GOT3 (cell line): ENCODE measurements at regions not wholly inside any gene's neighbourhood (a gene's known extent, or its start where the extent isn't known, plus 50 kb on each side); places are given as distances from the start of the nearest gene placed in this dataset.
"Not testable (repeated sequence)": the region's sequence is repeated elsewhere in the genome, so short reads cannot be mapped to it uniquely, and the experiment has no call there.

Experiments
- DNase-seq: peaks from one replicate; lab custom pipeline; 2025; ENCODE audit warnings: mixed read lengths; lab: John Stamatoyannopoulos, UW

- DNase-seq, result no peak
Measured at GRCh38 chr10:80750268-80750667, 212.6 kb downstream of the SH2D4B start.

- no peak for DNase-seq
Measured at GRCh38 chr10:80751940-80752339, 214.2 kb downstream of the SH2D4B start.

DNA sequence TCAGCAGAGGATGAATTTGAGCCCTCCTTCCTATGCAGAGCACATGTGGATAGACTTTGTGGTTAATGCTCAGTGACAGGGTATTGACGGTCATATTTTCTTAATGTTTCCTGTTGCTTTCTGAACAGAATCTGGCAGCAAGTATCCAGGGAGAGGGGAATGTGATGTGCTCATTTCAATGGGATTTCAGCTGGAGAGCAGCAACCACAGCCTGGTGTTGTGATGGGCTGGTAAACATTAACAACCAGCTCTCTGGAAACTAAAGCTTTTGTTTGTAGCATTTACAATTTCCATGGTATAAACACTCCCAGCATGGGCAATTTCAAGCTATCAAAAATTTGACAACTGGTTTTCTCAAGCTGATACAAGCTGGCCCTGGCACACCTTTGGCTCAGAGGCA, 215.9 kb downstream of the SH2D4B start:
- no peak for DNase-seq

- DNase-seq, result no peak
Measured at GRCh38 chr10:80755893-80756292, 218.2 kb downstream of the SH2D4B start.

GRCh38 chr10:80759693-80760092, 222.0 kb downstream of the SH2D4B start:
- DNase-seq, result no peak

DNA sequence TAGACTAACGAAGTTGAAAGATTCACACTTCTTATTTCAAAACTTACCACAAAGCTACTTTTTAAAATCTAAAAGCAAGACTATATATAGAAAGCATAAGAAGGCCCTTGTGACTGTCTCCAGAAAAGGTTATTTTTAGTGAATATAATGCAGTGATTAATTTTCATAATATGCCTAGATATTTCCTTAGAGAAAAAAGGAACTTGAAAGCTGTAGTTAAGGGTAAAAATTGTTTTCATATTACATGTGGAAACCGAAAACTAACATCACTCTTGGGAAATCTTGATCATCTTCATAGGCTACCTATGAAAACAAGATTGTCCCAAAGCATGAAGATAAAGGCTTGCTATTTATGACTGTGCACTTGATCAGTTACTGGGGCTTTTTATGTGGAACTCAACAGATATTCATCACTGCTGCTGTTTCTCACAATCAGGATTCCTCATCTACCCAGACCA, 223.2 kb downstream of the SH2D4B start:
- no peak for DNase-seq

DNA sequence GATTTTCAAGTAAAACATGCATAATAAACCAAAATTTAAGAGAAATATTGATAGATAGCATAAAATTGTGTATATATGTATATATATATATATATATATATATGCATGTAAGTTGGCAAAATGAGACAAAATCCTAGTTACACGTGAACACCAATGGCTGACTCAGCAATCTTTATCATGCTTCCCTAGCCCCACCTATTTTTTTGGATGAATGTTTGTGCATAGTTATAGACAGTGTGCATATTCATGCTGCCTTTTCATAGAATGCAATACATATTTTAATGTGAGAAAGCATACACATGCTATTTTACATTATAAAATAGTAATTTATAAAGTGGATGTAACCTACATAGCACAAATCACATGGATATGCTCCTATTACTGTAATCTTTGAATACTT, 230.3 kb downstream of the SH2D4B start:
- DNase-seq, result no peak

GRCh38 chr10:80769700-80770160, 232.0 kb downstream of the SH2D4B start:
- DNase-seq, result no peak

DNA sequence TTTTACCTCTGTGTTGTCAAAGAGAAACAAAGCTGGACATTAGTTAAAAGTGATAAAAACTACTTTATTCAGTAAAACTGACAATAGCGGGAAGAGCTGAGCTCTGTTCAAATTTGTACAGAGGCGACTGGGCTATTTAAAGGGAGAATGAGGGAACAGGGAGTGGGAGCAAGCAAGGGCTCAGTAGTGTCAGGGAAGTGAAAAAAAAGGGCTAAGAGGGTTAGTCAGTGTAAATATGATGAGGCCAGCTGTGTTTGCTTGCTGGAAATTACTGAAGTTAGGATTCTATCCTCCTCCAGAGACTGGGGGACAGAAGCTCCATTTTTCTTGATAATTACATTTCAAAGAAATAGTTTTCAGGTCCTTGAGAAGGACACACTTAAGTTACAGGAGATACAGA, 232.5 kb downstream of the SH2D4B start:
- DNase-seq, result no peak

GRCh38 chr10:80771285-80771684, 233.6 kb downstream of the SH2D4B start:
- DNase-seq, result no peak

GRCh38 chr10:80771902-80772555, 234.3 kb downstream of the SH2D4B start:
- no peak for DNase-seq

DNA sequence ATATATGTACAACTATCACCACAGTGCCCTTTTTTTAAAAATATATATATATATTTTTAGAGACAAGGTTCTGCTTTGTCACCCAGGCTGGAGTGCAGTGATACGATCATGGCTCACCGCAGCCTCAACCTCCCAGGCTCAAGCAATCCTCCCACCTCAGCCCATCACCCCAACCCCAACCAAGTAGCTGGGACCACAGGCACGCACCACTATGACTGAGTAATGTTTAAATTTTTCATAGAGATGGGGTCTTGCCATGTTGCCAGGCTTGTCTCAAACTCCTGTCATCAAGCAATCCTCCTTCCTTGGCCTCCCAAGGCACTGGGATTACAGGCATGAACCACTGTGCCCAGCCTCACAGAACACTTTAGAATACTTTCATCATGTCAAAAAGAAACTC, 234.9 kb downstream of the SH2D4B start:
- DNase-seq, result no peak

DNA sequence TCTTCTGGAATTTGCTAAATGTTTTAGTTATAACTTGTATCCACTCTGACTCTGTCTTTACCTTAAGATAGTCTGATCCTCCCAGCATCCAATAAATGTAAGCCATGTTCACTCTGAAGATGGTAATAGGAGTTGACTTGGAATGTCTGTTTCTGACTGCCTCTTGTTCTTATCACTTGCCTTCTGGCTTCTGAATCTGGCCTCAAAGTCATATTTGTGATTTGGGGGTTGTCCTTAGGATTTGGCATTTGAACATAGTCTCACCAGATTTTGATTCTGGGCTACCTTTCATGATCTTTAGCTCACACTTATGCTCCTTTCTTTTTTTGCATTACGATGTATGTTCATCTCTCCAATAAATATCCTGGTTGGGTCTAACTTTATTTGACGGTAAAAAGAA, 247.0 kb downstream of the SH2D4B start:
- no peak for DNase-seq

DNA sequence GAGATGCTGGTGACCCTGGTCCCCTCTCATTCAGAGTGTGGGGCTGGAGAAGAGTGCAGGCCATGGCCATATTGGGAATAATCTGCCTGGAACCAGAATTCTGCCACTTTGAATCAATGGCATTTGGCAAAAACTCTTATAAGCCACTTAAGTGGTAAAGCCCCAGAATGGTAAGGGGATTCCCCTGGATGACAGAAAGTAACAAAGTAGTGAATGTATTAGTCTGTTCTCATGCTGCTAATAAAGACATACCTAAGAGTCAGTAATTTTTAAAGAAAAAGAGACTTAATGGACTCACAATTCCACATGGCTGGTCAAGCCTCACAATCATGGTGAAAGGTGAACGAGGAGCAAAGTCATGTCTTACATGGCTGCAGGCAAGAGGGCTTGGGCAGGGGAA, 248.6 kb downstream of the SH2D4B start:
- no peak for DNase-seq

GRCh38 chr10:80787952-80788351, 250.2 kb downstream of the SH2D4B start:
- DNase-seq, result no peak

- no peak for DNase-seq
Measured at GRCh38 chr10:80794994-80795393, 257.3 kb downstream of the SH2D4B start.

GRCh38 chr10:80805343-80806020, 267.8 kb downstream of the SH2D4B start:
- no peak for DNase-seq

GRCh38 chr10:80814147-80814652, 276.5 kb downstream of the SH2D4B start:
- no peak for DNase-seq

DNA sequence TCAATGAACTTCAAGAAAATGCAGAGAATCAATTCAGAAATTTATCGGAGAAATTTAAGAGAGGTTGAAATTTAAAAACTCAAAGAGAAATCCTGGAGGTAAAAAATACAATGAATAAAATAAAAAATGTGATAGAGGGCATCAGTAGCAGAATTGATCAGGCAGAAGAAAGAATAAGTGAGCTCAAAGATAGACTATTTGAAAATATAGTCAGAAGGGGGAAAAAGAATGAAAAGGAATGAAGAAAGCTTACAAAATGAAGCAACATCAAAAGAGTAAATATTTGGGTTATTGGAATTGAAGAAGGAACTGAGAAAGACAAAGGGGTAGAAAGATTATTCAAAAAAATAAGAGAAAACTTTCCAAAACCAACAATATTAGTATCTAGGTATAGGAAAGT, 291.4 kb downstream of the SH2D4B start:
- DNase-seq, result no peak

- DNase-seq, result no peak
Measured at GRCh38 chr10:80829562-80829961, 291.9 kb downstream of the SH2D4B start.

- DNase-seq, result not testable (repeated sequence)
Measured at GRCh38 chr10:80832693-80833092, 295.0 kb downstream of the SH2D4B start.

DNA sequence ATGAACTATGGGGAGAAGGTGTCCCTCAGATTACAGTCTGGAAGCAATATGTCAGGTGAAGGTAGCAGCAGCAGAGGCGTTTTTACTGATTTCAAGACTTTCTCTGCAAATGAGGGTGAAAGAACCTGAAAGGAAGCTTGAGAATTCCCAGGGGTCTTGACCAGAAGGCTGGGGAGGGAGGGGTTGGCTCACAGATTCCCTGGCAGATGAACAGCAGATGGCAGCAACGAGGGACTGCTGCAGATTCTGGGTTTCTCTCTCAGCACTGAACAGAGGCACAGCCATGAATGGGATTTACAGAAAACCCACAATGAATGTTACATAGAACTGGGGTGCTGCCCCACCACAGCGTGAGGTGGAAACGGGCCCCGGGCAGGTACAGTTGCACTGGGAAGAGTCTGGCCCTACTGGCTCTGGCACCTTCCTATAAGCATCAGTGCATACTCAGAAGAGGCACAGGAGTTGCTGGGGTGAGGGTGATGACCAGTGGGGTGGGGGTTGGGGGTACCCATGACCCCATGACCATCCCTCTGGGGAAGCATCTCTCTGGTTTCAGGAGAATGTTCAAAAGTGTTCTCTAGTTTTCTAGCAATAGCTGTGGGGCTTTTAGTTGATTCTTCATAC, 317.8 kb downstream of the SH2D4B start:
- DNase-seq, result no peak

DNA sequence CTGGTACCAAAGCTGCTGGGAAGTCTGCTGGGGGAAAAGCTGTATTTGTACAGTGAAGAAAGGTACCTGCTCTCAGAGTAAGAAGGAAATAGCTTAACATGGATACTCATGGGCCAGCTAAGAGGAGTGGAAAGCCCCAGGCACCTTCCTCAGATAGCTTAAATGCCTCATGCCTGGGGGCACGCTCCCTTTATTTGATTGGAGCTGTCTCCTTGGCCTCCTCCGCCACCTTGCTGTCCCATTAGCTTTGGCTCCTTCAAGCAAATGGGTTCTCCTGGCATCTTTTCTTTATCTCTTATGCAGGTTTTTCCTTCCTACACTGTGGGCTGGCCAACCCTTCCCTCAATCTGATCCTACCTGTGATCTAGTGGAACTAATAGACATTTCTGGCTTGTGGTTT, 318.5 kb downstream of the SH2D4B start:
- no peak for DNase-seq
